Loucy (cell line): ENCODE measurements at regions not wholly inside any gene's neighbourhood (a gene's known extent, or its start where the extent isn't known, plus 50 kb on each side); places are given as distances from the start of the nearest gene placed in this dataset.

ENCODE experiments used
- H2AFZ ChIP-seq: fragments of 200-600 bp; sonication (generic); 2 replicates; pipeline ENCODE4 v1.6.0; 2016; ENCODE audit warnings: antibody characterized with exemption, mild to moderate bottlenecking, low read length, moderate library complexity
- H3F3A ChIP-seq: fragments of 200-600 bp; 2 replicates; pipeline ENCODE4 v1.6.0; 2016; ENCODE audit warnings: antibody characterized with exemption, low read depth, mild to moderate bottlenecking
- H3K27me3 ChIP-seq: fragments of 200-600 bp; sonication (generic); 2 replicates; pipeline ENCODE4 v1.6.1; 2014; ENCODE audit warnings: low read length, mild to moderate bottlenecking; ENCODE audit not compliant: insufficient read depth, poor library complexity, severe bottlenecking
- H3K36me3 ChIP-seq: fragments of 200-600 bp; sonication (generic); 2 replicates; pipeline ENCODE4 v1.6.1; 2016; ENCODE audit warnings: low read length; ENCODE audit not compliant: insufficient read depth
- H3K4me1 ChIP-seq: fragments of 200-600 bp; sonication (generic); 2 replicates; pipeline ENCODE4 v1.5.1; 2014; ENCODE audit warnings: low read length, mild to moderate bottlenecking; ENCODE audit not compliant: insufficient read depth, poor library complexity, severe bottlenecking
- H3K4me2 ChIP-seq: fragments of 200-600 bp; sonication (generic); 2 replicates; pipeline ENCODE4 v1.6.0; 2014; ENCODE audit warnings: antibody characterized with exemption, low read length, low read depth, mild to moderate bottlenecking; ENCODE audit not compliant: poor library complexity, severe bottlenecking
- H3K4me3 ChIP-seq: fragments of 200-600 bp; sonication (generic); 2 replicates; pipeline ENCODE4 v1.5.1; 2014; ENCODE audit warnings: low read length, mild to moderate bottlenecking, mixed read lengths; ENCODE audit not compliant: poor library complexity, severe bottlenecking
- H3K79me2 ChIP-seq: fragments of 200-600 bp; sonication (generic); 2 replicates; pipeline ENCODE4 v1.6.1; 2014; ENCODE audit warnings: low read length; ENCODE audit not compliant: insufficient read depth
- H3K9ac ChIP-seq: fragments of 200-600 bp; sonication (generic); 2 replicates; pipeline ENCODE4 v1.6.0; 2014; ENCODE audit warnings: mild to moderate bottlenecking, low read depth, low read length, moderate library complexity; ENCODE audit not compliant: poor library complexity, severe bottlenecking
- H3K9me2 ChIP-seq: fragments of 200-600 bp; sonication (generic); replicated peaks from 2 replicates; pipeline ENCODE4 v1.6.1; 2016; ENCODE audit warnings: low read depth, low read length, mixed read lengths
- H3K9me3 ChIP-seq: fragments of 200-600 bp; sonication (generic); 2 replicates; pipeline ENCODE4 v1.6.1; 2014; ENCODE audit warnings: mild to moderate bottlenecking, antibody characterized with exemption, low read length, low read depth; ENCODE audit not compliant: insufficient read depth
- H4K20me1 ChIP-seq: fragments of 200-600 bp; sonication (generic); 2 replicates; pipeline ENCODE4 v1.6.0; 2014; ENCODE audit warnings: antibody characterized with exemption, low read length, mild to moderate bottlenecking; ENCODE audit not compliant: insufficient read depth, poor library complexity, severe bottlenecking
- EZH2phosphoT487 ChIP-seq: fragments of 200-600 bp; IDR thresholded peaks from 2 replicates; pipeline ENCODE4 v1.6.1; 2018; ENCODE audit warnings: antibody characterized with exemption, mild to moderate bottlenecking, moderate library complexity, borderline replicate concordance
- TF ChIP-seq, protein P1 (sequence below): fragments of 200-600 bp; sonication (generic); conservative IDR thresholded peaks from 2 replicates; pipeline ENCODE4 v1.5.1; 2014; ENCODE audit warnings: mild to moderate bottlenecking, antibody characterized with exemption, low read length

- Histone ChIP-seq H3K4me3 (no peak overlapping the region), H3K9me2 (no peaks in the 10 kb centered on the region), H3K36me3 (no peaks in the 10 kb centered on the region), H3F3A (no peaks in the 10 kb centered on the region), H3K4me2 (no peak overlapping the region), H4K20me1 (no peaks in the 10 kb centered on the region), H2AFZ (no peak overlapping the region), H3K79me2 (no peaks in the 10 kb centered on the region), H3K4me1 (no peaks in the 10 kb centered on the region), H3K27me3 (no peaks in the 10 kb centered on the region), H3K9ac (no peak overlapping the region), H3K9me3 (no peaks in the 10 kb centered on the region)
- TF ChIP-seq, protein P1, sequence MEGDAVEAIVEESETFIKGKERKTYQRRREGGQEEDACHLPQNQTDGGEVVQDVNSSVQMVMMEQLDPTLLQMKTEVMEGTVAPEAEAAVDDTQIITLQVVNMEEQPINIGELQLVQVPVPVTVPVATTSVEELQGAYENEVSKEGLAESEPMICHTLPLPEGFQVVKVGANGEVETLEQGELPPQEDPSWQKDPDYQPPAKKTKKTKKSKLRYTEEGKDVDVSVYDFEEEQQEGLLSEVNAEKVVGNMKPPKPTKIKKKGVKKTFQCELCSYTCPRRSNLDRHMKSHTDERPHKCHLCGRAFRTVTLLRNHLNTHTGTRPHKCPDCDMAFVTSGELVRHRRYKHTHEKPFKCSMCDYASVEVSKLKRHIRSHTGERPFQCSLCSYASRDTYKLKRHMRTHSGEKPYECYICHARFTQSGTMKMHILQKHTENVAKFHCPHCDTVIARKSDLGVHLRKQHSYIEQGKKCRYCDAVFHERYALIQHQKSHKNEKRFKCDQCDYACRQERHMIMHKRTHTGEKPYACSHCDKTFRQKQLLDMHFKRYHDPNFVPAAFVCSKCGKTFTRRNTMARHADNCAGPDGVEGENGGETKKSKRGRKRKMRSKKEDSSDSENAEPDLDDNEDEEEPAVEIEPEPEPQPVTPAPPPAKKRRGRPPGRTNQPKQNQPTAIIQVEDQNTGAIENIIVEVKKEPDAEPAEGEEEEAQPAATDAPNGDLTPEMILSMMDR = no peak
- no peak for TF ChIP-seq EZH2phosphoT487
Measured at GRCh38 chr2:151103551-151103950, 158.1 kb downstream of the RBM43 start.

- TF ChIP-seq EZH2phosphoT487 = no peak
- TF ChIP-seq, protein P1 = no peak
- Histone ChIP-seq H3K9me2 (no peaks in the 10 kb centered on the region), H3K9me3 (no peaks in the 10 kb centered on the region), H3F3A (no peaks in the 10 kb centered on the region), H3K36me3 (no peaks in the 10 kb centered on the region), H3K4me2 (no peak overlapping the region), H3K9ac (no peak overlapping the region), H3K79me2 (no peaks in the 10 kb centered on the region), H3K4me3 (no peak overlapping the region), H2AFZ (no peak overlapping the region), H4K20me1 (no peaks in the 10 kb centered on the region), H3K27me3 (no peaks in the 10 kb centered on the region), H3K4me1 (no peaks in the 10 kb centered on the region)
Measured at GRCh38 chr2:151102226-151102625, 159.4 kb downstream of the RBM43 start.

GRCh38 chr2:151098841-151099240 is 162.8 kb downstream of the RBM43 start:
- H4K20me1 ChIP-seq = no peaks in the 10 kb centered on the region
- H3K36me3 ChIP-seq = no peaks in the 10 kb centered on the region
- TF ChIP-seq, protein P1 = no peak
- TF ChIP-seq EZH2phosphoT487 = no peak
- no peaks in the 10 kb centered on the region for H3K79me2 ChIP-seq
- H3K9ac ChIP-seq = no peak overlapping the region
- H3K9me2 ChIP-seq = no peaks in the 10 kb centered on the region
- no peaks in the 10 kb centered on the region for H3K9me3 ChIP-seq
- no peak overlapping the region for H3K4me2 ChIP-seq
- H3K4me3 ChIP-seq = no peak overlapping the region
- H3K27me3 ChIP-seq = no peaks in the 10 kb centered on the region
- no peak overlapping the region for H2AFZ ChIP-seq
- peaks cover 12% of the 10 kb centered on the region for H3K4me1 ChIP-seq
- no peaks in the 10 kb centered on the region for H3F3A ChIP-seq
